Activated CD8-positive, alpha-beta memory T cell treated with anti-CD3 and anti-CD28 coated beads for 24 hours (primary cell): ENCODE measurements at regions not wholly inside any gene's neighbourhood (a gene's known extent, or its start where the extent isn't known, plus 50 kb on each side); places are given as distances from the start of the nearest gene placed in this dataset.

Experiments
- DNase-seq: peaks from one replicate; pipeline ENCODE4 v3.0.0-alpha.2; 2020

DNA sequence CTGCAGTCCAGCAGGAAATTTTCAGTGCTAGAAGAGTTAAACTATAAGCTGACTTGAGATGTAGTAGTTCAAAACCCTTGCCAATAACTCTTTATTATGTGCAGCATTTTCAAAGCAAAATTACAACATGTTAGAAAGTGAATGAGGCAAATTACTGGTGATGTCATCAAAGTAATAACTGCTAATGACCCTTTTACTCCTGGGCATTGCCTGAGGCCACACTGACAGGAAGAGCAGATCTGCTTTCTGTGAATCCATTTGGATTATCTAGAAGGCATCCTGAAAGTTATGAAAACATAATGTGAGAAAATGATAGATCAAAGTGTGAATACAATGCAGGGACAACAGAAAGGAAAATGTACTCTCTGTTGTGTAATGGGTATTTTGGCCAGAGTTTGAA is 139.6 kb upstream of the TRIB2 start:
- DNase-seq = no peak

GRCh38 chr2:12577567-12578253 is 139.0 kb upstream of the TRIB2 start:
- DNase-seq = no peak

DNA sequence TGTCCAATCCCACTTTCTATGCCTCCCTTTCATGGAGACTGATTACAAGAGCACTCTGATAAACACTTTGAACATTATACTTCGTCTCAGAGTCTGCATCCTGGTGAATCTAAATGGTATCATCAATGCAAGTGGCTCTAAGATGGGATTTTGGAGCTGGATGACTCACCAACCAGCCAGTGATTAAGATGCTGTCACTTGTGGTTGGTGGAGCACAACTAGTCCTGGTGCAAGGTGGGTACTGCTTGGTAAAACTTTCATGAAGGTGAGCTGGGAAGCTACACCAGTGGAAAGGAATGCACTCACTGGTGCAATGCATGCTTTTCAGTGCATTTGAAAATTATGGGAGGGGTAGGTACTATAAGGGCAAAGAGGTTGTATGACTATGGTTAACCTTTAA is 137.7 kb upstream of the TRIB2 start:
- DNase-seq = no peak

GRCh38 chr2:12584338-12584737 is 132.4 kb upstream of the TRIB2 start:
- no peak for DNase-seq

GRCh38 chr2:12585784-12586183 is 131.0 kb upstream of the TRIB2 start:
- DNase-seq = no peak

GRCh38 chr2:12587228-12587627 is 129.5 kb upstream of the TRIB2 start:
- no peak for DNase-seq

DNA sequence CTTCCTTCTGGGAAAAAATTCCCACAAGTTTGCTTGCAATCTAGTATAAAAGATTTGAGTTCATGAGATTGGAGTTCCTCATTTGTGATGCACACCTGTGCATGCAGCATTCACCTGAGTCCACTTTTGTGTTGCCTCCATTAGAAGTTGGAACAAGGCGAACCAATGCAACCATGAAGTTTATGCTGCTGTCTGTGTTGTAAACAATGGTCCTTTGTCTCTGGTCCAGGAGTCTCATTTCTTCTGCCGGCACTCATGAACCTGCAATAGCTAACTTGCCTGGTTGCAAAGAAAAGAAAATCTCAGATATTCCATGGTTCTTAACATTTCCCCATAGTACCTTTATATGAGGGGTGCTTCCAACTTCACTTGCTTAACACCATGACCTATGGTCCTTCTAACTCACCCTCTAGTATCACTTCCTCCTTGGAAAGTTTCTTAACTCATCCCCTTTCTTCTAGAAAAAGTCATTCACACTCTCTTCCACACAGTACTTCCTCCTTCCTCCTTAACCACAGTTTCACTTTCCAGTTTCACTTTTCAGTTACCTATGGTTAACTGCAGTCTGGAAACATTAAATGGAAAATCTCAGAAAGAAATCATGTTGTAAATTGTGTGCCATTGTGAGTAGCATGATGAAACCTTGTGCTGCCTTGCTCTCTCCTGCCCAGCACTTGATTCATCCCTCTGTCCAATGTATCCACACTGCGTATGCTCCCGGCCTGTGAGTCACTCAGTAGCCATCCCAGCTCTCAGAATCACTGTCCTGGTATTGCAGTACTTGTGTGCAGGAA is 128.8 kb upstream of the TRIB2 start:
- DNase-seq = no peak

DNA sequence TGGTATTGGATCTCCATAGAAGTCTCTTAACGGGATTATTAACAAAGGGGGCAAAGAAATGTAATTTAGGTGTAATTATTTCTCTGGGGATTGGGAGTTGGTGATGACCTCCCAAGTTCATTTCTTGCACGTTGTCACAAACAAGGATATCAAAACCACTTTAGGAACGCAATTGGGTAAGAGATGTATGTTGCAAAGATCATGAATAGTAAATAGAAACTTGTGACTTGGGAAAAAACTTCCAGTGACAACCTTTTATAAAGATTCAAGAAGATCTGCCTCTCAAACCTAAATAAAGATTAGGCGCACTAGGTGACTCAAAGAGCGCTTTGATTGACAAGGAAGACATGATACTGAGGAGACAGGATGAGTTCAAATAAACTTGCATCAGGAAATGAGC is 127.8 kb upstream of the TRIB2 start:
- DNase-seq = no peak

DNA sequence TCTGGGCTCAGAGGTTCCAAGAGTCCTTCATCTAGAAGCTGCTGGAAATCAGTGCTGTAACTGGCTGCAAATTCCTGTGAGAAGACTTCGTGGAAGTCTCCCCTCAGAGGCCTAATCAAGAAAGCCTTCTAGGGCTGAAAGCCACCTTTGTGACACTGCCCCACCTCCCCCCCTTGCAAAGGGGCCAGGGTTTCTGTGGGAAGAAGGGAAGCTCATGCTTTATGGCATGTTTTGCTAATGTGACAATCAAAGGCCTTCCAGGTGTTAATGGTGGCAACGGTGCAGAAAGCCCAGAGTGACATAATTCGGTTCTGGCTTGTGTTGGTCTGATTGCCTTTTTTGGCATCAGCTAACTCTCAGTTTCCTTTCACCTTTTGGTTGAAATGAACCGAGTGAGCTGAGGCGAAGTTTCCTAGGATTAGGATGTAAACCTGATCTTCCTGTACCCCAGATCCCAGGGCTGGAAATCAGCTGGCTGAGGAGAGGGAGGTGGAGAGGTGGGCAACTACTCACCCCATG is 126.9 kb upstream of the TRIB2 start:
- no peak for DNase-seq

DNA sequence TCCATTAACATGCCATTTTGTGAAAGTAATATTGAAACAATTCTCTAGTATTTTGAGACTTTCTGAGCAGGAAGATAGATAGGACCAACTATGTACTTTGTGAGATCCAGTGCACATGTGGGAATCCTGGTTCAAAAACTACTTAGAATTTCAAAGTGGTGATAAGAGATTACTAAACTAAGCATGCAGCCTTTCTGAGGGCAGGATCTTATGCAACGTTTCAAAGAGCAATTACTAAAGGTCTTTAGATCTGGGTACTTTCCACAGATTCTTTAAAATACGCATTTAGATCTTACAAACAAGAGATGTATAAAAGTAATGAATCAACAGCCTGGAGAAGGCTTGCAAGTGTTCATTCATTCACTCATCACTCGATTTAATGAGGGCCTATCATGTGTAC is 124.4 kb upstream of the TRIB2 start:
- DNase-seq = no peak

DNA sequence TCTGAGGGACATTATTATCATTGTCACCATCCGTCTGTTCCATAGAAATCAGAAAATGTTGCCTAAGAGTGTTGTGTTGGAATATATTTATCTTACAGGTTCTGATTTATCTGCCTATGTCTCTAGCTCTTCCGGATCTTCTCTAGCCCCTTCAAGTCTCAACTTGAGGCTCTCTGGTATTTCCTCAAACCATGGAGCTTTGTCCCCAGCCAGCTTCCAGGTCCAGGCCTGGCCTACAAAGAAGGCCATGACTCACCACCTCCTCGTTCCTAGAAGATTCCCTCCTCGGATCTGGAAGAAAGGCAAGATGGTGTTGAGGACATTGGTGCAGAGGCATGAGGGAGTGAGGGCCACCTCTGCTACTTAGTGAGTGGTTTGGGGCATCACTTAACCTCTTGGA is 122.1 kb upstream of the TRIB2 start:
- DNase-seq = no peak

DNA sequence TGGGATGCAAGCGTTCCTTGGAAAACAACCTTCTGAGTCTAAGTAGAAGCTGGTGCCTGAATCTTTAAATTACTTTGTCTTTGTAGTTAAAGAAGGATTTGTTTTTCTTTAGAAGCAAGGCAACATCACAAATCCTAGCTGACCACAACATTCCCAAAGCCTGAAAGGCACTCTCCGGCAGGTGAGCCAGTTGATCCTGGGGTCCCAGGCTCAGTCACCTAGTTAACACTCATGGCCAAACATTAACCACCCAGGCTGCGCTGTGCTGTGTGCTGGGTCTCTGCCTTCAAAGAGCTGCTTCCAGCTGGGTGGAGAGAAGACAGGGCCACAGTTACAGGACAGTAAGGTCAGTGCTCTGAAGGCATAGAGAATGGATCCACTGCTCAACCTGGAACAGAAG is 120.0 kb upstream of the TRIB2 start:
- DNase-seq = no peak

- DNase-seq = no peak
Observed at GRCh38 chr2:12597610-12598009, 119.1 kb upstream of the TRIB2 start.

DNA sequence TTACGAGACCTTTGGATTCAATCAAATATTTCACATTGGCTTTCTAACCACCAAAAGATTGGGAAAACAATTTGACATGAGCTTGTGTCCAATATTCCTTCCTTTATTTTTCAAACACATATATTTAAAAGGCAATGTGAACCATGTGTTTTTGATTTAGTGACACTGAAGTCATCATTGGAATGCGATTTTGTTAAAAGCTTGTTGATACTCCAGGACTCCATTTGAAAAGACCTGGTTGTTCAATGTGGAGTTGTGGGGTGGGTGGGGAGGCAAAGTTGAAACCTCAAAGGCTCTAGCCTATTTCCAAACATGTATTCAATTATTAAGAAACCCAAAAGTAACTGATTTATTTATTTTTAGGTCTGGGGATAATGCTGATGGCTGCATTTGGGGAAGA is 114.1 kb upstream of the TRIB2 start:
- DNase-seq = no peak

GRCh38 chr2:12603781-12604295 is 112.9 kb upstream of the TRIB2 start:
- no peak for DNase-seq

DNA sequence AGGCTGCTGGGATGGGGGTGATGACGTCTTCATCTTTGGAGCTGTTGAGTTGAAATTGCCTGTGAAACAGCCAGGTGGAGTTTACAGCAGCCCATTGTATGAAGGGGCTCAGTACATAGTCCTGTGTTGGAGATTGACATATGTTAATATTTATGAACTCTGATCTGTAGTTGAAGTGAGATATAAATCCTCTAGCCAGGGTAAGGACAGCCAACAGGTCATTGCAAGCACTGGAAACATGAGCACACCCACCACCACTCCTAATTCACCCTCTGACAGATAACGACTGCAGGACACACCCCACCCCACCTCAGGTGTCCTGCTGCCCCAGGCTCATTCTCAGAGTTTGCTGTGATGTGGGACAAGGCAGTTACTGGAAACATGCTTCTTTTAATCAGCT is 112.4 kb upstream of the TRIB2 start:
- DNase-seq = no peak

- no peak for DNase-seq
Observed at GRCh38 chr2:12605366-12605765, 111.4 kb upstream of the TRIB2 start.

- DNase-seq = no peak
Observed at GRCh38 chr2:12605936-12606335, 110.8 kb upstream of the TRIB2 start.

DNA sequence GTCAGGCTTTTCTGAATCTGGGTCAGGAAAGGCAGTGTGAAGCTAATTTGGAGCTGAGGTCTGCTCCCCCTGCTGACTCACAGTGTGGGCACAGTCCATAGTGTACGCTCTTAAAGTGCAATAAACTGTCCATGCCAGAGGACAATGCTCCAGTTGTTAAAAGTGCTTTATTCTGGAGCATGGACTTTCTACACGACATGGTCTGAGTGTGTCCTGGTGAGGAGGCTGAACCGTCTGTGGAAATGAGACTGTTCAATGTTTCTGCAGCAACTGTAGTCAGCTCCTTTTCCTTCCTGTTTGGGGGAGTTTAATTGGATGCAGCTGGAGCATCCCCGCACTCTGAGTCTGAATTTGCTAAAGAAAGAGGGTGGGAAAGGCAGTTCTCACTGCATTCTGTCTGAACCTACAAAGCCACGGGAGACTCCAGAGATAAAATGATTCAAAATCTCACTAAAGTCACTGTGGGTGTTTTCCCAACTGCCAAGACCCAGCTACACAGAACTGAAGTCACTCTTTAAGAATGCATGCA is 110.2 kb upstream of the TRIB2 start:
- no peak for DNase-seq

GRCh38 chr2:12607971-12608370 is 108.8 kb upstream of the TRIB2 start:
- no peak for DNase-seq

- no peak for DNase-seq
Observed at GRCh38 chr2:12610314-12610713, 106.4 kb upstream of the TRIB2 start.

DNA sequence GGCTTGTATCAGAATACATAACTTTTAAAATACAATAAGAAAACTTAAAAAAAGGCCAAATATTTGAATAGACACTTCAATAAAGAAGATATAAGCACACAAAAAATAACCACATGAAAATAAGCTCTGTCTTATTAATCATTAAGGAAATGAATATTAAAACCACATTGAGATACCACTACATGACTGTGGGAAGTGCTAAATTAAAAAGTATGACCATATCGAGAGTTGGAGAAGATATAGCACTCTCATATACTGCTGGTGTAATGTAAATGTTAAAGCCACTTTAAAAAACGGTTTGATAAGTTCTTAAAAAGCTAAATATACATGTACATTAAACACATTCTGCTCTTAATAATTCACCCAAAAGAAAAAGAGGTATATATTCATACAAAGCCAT is 104.6 kb upstream of the TRIB2 start:
- DNase-seq = no peak

DNA sequence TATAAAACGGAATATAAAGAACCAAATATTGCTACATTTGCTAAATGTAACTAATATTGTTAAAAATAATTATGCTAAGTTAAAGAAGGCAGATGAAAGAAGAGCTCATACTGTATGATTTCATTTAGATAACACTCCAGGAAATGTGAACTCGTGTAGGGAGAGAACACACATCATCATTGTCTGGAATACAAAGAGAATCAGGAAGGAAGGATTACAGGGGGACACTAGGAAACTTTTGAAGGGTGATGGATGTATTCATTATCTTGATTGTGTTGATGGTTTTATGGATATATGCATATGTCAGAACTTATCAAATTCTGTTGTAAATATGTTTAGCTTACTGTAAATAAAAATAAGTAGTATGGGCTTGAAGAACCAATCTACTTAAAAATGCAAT is 104.1 kb upstream of the TRIB2 start:
- DNase-seq = no peak
